AG04449 (cell line): ENCODE measurements at regions not wholly inside any gene's neighbourhood (a gene's known extent, or its start where the extent isn't known, plus 50 kb on each side); places are given as distances from the start of the nearest gene placed in this dataset.

Experiments used
- CTCF ChIA-PET: fragments of 350-600 bp; formaldehyde crosslinking; extraction: SDS; loops from one replicate; lab custom pipeline; 2021; ENCODE audit warnings: antibody characterized with exemption; lab: Yijun Ruan, JAX
- POLR2A ChIA-PET: fragments of 400-600, 350-600 bp; formaldehyde crosslinking; extraction: SDS; loops from one replicate; lab custom pipeline; 2020; ENCODE audit warnings: antibody characterized with exemption, inconsistent platforms; lab: Yijun Ruan, JAX
- DNase-seq: peaks from one replicate; pipeline ENCODE4 v3.0.0-alpha.2; 2010; ENCODE audit warnings: low read depth, low spot score
- H3K4me3 ChIP-seq: 2 replicates; pipeline ENCODE4 v1.5.1; 2011; ENCODE audit warnings: low read depth, mild to moderate bottlenecking, control low read depth, low read length
- CTCF ChIP-seq: IDR thresholded peaks from one replicate; pipeline ENCODE4 v1.5.1; 2011; ENCODE audit warnings: mild to moderate bottlenecking, moderate library complexity, low read length, control low read depth, inconsistent platforms; ENCODE audit not compliant: insufficient read depth; ENCODE audit errors: missing control alignments

GRCh38 chr4:62191451-62192240, 991.5 kb downstream of the ADGRL3 start:
- CTCF ChIA-PET: no interaction called here
- no peak for TF ChIP-seq CTCF
- H3K4me3 ChIP-seq: no peak overlapping the region
- POLR2A ChIA-PET: no interaction called here
- no peak for DNase-seq

GRCh38 chr4:62170235-62170634, 970.1 kb downstream of the ADGRL3 start:
- ChIA-PET CTCF (no interaction called here), POLR2A (no interaction called here)
- DNase-seq: no peak
- H3K4me3 ChIP-seq: no peak overlapping the region
- TF ChIP-seq CTCF: no peak

- H3K4me3 ChIP-seq: no peak overlapping the region
- TF ChIP-seq CTCF: no peak
- ChIA-PET POLR2A (no interaction called here), CTCF (interaction anchor here (0.6 kb wide), 1 partner anchor 1704 kb away, joined by 3 read pairs; no protein-coding TSS in a partner anchor)
- DNase-seq: no peak
These were observed 968.6 kb downstream of the ADGRL3 start for GRCh38 chr4:62168681-62169080.

GRCh38 chr4:62162606-62163005, 962.5 kb downstream of the ADGRL3 start:
- ChIA-PET CTCF (no interaction called here), POLR2A (no interaction called here)
- no peak overlapping the region for H3K4me3 ChIP-seq
- TF ChIP-seq CTCF: no peak
- DNase-seq: no peak

- no peak for TF ChIP-seq CTCF
- ChIA-PET POLR2A (no interaction called here), CTCF (no interaction called here)
- no peak overlapping the region for H3K4me3 ChIP-seq
- no peak for DNase-seq
These were observed 961.3 kb downstream of the ADGRL3 start for GRCh38 chr4:62161446-62161845.

- no peak for DNase-seq
- POLR2A ChIA-PET: no interaction called here
- no peak overlapping the region for H3K4me3 ChIP-seq
- CTCF ChIA-PET: no interaction called here
- no peak for TF ChIP-seq CTCF
These were observed 959.8 kb downstream of the ADGRL3 start for GRCh38 chr4:62159876-62160275.
